ENCODE measurements at regions not wholly inside any gene's neighbourhood (a gene's known extent, or its start where the extent isn't known, plus 50 kb on each side); places are given as distances from the start of the nearest gene placed in this dataset.

DNA sequence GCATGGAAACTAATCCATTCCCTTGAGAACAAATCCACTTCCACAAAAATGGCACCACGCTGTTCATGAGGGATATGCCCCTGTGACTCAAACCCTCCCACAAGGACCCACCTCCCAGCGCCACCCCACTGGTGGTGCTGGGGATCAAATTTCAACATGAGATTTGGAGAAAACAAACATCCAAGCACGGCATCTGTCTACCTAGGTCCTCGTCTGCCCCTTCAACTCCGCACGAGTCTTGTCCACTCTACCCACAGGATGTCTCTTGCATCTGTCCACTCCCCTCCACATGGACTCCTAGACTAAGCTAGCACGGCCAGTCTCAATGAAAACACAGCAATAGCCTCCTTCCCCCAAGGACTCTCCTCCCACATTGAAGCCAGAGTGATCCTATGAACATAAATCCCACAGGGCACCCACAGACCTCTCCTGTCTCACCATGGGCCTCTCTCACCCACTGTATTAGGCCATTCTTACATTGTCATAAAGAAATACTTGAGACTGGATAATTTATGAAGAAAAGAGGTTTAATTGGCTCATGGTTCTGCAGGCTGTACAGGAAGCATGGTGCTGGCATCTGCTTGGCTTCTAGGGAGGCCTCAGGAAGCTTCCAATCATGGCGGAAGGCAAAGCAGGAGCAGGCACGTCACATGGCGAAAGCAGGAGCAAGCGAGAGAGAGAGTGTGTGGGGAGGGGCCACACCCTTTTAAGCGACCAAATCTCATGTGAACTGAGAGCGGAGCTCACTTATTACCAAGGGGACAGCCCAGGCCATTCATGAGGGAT is 101.4 kb downstream of the TOMM20 start:
- in situ Hi-C loops (cut with MboI; ENCODE audit: low sequenced_read_pairs) = no loop called here

DNA sequence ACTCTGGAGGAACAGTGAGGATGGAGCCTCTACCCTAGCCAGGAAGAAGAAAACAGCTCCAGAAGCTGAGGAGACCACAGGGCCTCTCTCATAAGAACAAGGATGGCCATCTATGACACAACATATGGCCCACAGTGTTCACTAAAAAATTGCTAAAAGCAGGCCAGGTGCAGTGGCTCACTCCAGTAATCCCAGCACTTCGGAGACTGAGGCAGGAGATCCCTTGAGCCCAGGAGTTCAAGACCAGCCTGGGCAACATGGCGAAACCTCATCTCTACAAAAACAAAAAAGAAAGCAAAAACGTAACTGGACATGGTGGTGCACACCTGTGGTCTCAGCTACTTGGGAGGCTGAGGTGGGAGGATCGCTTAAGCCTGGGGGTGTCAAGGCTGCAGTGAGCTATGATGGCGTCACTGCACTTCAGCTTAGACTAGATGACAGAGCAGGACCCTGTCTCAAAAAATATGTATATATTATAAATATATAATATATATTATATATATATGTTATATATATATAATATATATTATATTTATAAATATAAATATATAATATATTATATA is 103.1 kb downstream of the TOMM20 start:
- in situ Hi-C loops (cut with MboI; ENCODE audit: low sequenced_read_pairs) = no loop called here

DNA sequence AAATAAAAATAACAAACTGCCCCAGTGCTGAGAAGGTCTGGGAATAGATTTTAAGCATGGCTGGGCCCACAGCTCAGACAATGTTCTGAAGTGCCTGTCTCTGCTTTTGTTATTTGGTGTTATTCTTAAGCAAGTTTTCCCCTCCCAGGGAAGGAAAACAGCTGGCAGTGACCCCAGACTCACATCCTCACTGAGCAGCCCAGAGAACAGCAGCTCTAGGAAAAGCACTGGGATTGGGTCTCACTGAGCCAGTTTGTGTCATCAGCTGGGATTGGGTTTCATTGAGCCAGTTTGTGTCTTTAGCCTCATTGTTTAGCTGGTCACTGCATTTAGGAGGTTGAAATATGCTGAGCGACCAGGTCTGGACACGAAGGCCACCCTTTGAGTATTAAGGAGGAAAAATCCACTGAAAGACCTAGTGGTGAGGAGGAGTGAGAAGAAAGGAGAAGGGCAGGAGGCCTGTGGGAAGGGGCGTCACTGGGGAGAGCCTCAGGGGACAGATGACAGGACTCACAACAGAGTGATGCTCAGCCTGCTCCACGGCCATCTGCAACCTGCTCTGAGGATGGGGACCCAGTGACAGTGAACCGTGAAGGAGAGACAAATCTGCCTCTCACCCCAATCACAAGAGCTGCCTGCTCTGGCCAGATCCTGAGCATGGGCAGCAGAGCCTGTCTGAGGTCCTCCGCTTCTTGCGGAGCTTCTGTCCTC is 103.8 kb downstream of the TOMM20 start:
- in situ Hi-C loops (cut with MboI; ENCODE audit: low sequenced_read_pairs) = no loop called here

DNA sequence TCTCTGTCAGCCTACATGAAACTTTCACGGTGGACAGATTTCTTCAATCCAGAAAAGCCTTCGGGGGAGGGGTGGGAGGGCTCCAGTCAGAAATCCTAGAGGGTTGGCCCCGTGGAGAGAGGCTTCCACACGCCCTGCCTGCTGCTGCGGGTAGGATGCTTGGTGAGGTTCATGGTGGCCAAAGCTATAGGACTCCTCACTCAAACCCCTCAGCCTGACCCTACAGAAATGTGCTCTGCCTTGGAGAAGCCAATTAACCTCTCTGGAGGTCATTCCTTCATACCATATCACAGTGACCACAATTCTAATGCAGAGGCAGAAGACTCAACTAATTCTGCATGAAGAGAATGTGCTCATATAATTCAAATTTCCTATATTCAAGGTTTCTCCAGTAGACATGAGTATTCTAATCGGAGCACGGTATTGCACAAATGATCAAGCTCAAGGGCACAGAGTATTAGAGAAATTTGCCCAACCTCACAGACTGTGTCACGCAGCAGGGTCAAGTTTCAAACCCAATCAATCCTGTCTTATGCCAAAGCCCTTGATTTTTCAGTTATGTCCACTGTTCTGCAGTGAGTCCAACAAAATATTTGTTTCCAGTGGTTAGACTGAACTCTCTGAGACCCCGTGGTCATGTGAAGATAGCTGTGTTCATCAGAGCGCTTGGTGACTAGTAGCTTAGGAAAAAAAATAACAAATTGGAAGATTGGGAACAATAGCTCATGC is 104.8 kb downstream of the TOMM20 start:
- in situ Hi-C loops (cut with MboI; ENCODE audit: low sequenced_read_pairs) = no loop called here

DNA sequence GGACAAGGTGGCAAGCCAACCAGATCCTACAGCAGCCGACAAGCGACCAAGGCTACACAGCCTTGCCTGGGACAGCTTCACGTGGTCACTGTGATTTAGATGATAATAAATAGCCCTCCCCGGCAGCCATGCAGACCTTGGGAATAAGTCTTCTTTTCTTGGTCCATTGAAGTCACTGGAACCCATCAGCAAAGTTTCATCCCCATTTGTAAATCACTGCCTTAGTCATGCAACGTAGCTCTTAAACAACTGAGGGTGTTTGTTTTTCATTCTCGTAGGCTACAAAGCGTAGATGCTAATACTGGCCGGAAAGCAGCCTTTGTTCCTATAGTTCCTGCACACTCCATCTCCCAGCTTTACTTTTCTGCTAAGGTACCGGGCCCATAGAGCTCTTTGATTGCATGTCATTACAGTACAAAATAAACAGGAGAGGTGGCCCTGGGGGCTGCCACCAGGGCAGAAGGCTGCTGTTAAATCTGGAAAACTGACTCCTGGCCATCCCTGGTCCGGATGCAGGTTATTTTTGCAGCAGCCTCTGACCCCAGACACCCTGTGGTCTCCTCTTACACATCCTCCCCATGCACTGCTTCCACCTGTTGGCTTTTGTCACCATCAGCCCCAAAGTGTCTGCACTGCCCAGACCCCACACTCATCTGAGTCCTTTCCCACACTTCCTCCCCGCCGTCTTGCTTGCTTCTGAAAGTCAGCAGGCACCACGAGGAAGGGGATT is 105.5 kb downstream of the TOMM20 start:
- in situ Hi-C loops (cut with MboI; ENCODE audit: low sequenced_read_pairs) = no loop called here

DNA sequence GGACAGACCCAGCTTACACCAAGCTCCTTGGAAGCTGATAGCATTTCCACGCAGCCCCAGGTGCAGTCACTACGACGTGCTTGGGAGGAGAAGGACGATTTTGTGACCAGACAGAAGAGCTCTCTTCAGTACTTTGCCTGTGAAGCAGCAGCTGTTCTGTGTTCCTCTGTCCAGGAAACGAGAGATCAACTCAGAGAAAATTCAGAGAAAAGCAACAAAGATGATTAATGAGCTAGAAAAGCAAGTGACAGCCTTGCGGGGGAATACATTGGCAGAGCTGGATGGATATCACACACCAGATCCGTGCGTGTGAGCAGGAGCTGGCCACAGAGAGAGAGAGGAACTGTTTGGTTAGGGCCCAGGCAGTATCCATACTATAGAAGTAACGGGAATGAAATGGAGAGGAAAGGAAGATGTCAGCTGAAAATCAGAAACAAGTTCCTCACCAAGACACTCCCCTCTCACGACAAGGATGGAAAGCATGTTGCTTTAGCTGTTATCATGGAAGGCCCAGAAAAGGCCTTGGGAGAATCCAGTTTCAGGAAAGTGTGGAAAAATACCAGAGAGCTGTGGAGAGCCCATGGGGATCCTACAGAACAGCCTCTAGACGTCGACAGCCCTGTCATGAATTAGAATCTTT is 106.2 kb downstream of the TOMM20 start:
- in situ Hi-C loops (cut with MboI; ENCODE audit: low sequenced_read_pairs) = no loop called here

DNA sequence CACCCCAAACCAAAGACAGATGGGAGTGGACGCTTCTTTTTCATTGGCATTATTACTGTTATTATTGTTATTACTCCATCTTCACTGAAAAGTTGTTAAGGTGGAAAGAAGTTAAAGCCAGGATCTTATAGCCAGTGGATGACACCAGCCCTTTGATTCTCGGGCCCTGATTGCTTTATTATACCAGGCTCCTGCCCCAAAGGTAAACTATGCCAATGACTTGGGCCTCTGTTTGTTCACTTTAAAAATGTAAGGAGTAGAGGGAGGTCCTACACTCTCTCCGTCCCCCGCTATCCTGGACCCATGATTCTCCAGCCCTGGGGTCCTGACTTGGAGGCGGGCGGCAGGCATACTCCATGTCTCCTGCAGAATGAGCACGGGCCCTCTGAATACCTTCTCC is 106.8 kb downstream of the TOMM20 start:
- in situ Hi-C loops (cut with MboI; ENCODE audit: low sequenced_read_pairs) = no loop called here

DNA sequence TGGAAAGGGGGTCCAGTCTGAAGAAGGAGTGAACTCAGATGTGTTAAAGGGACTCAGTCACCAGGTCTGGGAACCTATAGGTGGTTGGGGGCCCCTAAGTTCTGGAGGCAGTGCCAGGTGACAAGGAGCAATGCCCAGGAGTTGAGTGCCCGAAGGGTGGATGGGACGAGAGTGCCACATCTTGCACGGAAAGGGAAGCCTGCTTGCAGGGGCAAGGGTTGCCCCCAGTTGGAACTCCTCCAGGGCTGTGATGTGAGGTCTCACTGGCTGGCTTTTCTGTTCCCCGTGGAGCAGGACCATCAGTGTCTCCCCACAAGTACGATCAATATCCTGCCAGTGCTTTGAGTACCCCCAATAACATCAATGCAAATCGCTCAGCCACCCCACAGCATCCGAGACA is 107.3 kb downstream of the TOMM20 start:
- in situ Hi-C loops (cut with MboI; ENCODE audit: low sequenced_read_pairs) = no loop called here

DNA sequence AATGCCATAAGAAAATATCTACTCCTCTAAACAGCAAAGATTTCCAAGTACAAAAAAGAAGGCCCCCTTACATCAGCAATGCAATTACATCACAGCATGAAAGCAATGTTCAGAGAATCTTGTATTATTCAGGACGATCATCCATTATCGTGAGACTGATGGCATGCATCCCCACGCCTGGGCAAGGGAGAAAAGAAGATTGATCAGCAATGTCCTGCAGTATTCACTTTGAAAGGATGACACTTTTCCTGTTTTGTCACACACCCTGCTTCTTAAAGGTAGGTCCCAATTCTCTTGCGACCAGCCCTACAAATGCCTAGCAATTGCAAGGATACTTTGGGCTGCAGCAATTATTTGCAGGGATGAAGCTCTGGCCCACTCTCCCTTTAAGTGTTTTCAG is 108.7 kb downstream of the TOMM20 start:
- in situ Hi-C loops (cut with MboI; ENCODE audit: low sequenced_read_pairs) = no loop called here

DNA sequence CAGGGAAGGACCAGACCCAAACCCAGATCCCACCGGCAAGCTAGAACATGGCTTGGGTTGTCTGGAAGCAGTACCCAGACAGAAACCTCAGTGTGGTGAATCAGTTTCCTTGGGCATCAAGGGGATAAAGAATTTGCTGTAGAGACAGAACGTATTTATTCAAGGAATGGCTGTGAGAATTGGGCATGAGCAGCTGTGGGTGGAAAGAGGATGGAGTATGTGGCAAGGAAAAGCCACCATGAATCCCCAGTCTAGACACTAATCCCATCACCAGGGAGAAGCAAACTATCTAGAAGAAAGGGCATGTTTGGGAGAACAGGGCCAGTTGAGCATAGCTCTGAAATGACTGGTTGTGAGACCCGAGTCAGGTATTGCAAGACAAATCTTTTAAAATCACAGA is 109.2 kb downstream of the TOMM20 start:
- in situ Hi-C loops (cut with MboI; ENCODE audit: low sequenced_read_pairs) = no loop called here

DNA sequence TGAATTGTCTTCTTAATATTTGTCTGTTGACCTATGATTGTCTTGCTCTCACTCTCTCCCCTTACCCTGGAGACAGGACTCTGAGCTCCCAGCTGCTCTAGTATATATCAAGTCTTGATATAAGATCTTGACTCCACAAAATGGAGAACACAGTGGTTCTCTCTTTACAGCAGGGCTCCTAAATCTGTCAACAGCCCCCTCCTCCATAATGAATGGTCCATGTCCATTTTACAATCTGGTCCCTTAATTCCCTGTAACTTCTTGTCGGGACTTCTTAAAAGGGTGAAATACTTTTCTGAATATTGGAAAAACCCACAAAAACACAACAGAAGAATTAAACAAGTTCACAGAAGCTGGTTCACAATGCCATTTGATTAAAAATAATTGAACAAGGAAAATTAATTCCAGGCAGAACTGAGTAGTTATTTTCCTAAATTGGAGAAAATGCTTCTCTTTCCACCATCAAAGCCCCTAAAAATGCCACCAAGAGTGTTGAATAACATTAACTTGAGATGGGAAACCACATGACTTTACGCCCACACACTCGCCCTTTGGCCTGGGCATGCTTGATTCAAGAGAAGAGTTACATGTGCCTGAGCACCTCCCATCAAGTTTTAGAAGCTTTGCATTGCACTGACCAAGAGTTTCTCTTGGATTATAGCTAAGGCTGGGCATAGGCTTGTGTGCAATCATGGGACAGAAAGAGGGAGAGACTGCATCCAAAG is 109.8 kb downstream of the TOMM20 start:
- in situ Hi-C loops (cut with MboI; ENCODE audit: low sequenced_read_pairs) = no loop called here

DNA sequence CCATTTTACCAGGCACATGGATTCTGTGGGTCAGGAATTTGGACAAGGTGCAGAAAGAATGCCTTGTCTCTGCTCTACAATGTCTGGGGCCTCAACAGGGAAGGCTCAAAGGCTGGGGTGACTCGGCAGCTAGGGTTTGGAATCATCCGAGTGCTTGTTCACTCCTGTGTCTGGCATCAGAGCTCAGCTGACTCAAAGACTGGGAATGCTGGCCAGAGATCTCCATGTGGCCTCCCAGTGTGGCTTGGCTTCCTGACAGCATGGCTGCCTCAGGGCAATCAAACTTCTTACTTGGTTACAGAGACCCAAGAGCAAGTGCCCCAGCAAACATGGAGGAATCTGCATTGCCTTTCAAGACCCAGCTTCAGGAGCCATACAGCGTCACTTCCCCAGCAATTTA is 110.5 kb downstream of the TOMM20 start:
- in situ Hi-C loops (cut with MboI; ENCODE audit: low sequenced_read_pairs) = no loop called here

DNA sequence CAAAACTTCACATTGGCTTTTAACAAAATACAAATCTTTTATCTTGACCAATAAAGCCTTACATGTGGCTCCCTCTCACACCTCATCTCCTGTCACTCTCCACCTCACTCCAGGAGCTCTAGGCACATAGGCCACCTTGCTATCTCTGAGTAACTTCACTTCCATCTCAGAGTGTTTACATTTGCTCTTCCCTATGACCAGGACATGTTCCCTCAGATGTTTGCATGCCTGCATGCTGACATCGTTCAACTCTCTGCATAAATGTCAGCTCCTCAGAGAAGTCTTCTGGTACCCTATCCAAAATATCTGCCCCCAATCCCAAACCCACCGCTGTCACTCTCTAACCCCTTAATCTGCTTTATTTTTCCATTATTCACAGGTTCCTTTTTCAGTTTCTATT is 110.9 kb downstream of the TOMM20 start:
- in situ Hi-C loops (cut with MboI; ENCODE audit: low sequenced_read_pairs) = no loop called here

DNA sequence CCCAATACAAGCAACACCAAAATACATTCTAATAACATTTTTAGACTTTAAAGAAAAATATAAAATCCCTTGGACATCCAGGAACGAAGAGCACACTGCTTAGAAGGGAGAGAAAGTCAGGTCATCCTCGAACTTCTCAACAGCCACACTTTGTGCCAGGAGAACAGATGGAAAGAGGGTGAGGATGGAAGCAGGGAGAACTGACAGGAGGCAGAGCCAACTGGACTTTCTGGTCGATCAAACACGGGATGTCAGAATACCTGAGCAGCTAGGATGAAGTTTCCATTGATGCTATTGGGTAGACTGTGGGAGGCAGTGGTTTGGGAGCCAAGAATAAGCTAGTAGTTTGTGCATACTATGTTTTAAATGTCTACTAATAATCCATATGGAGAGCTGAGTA is 111.4 kb downstream of the TOMM20 start:
- in situ Hi-C loops (cut with MboI; ENCODE audit: low sequenced_read_pairs) = no loop called here

DNA sequence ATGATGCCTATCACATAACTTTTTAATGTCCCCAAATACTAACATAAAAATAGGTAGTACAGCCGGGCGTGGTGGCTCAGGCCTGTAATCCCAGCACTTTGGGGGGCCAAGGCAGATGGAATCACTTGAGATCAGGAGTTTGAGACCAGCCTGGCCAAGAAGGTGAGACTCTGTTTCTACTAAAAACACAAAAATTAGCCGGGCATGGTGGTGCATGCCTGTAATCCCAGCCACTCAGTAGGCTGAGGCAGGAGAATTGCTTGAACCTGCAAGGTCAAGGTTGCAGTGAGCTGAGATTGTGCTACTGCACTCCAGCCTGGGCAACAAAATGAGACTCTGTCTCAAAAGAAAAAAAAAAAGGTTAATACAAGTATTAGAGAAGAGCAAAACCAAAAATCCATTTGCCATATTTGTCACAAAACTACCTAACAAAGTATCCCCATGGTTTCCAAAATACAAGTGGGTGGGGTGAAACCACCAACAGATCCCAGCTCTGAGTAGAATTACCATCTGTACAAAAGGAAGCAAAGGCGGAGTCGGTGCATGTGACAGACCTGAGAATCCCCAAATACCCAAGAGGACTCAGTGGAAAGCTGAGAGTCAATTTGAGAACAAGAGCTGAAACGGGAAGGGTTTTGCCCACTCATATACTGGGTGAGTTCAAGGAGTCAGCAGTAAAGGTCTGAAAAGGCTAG is 113.2 kb downstream of the TOMM20 start:
- in situ Hi-C loops (cut with MboI; ENCODE audit: low sequenced_read_pairs) = no loop called here

DNA sequence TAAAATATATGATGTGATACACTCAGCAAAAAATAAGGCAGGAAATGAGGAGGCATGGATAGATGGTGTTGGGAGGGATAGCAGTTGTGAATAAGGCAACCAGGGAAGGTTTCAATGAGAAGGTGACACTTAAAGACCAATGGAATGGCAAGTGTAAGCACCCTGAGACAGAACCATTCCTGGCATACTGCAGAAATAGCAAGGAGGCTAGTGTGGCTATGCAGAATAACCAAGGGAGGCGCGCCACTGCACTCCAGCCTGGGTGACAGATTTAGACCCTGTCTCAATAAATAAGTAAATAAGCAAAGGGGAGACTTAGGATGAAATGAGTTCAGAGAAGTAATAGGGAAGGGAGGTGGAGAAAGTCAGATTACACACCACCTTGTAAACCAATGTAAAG is 113.9 kb downstream of the TOMM20 start:
- in situ Hi-C loops (cut with MboI; ENCODE audit: low sequenced_read_pairs) = no loop called here

DNA sequence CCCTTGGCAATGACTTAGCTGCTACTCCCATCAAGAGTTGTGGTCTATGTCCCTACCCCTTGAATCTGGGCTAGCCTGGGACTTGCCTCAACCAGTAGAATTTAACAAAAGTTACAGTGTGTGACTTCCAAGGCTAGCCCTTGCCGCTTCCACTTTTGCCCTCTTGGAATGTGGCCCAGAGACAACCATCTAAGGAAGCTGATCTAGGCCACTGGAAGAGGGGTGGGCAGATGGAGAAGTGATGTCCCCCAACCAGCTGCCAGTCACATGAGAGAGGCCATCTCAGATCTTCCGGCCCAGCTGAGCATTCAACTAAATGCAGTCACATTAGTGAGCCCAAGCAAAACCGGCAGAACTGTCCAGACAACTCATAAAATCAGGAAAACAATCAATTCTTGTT is 115.1 kb downstream of the TOMM20 start:
- in situ Hi-C loops (cut with MboI; ENCODE audit: low sequenced_read_pairs) = no loop called here

DNA sequence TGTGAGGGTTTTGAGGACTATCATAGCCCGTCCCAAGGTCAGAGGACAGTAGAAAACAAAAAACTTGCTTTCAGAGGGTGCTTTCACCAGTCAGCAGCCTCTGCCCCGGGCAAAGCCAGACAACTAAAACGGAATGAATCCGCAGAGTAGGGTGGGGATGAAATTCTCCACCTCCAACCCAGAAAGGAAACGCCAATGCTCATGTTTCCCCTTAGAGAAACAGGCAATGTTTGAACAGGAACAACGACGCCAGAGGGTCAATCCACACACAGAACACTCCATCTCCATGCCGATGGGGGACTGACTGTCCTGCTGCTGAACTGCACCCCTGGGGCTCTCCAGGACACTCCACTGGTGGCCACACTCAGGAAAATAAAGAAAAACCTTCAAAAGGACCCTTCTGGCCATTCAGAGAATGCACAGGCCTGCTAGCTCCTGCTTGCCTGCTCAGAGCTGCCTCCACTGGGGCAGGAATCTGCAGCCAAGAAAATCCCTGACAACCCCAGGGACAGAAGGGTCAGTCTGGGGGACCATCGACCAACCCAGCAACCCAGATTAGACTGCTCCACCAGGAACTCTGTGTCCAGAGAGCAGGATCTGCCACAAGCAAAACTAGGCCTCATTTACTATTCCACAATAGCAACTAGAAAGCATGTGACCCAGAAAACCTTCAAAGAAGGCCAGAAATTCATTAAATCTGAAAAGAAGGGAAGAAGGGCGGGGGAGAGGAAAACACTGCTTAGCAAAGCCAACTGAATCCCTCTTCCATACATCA is 116.0 kb downstream of the TOMM20 start:
- in situ Hi-C loops (cut with MboI; ENCODE audit: low sequenced_read_pairs) = no loop called here

Measured in HL-60/S4 treated with phorbol 12-myristate 13-acetate at 8.2 ng/mL for 4 days and 3 days (cell line).